NCI-H82 (cell line): ENCODE measurements at regions not wholly inside any gene's neighbourhood (a gene's known extent, or its start where the extent isn't known, plus 50 kb on each side); places are given as distances from the start of the nearest gene placed in this dataset.
"Not testable (repeated sequence)": the region's sequence is repeated elsewhere in the genome, so short reads cannot be mapped to it uniquely, and the experiment has no call there.

Experiments used
- DNase-seq: peaks from one replicate; lab custom pipeline; 2025; lab: John Stamatoyannopoulos, UW

- DNase-seq: peak; percentile 98
These were observed 159.5 kb downstream of the LY86 start for GRCh38 chr6:6748001-6748400.

DNA sequence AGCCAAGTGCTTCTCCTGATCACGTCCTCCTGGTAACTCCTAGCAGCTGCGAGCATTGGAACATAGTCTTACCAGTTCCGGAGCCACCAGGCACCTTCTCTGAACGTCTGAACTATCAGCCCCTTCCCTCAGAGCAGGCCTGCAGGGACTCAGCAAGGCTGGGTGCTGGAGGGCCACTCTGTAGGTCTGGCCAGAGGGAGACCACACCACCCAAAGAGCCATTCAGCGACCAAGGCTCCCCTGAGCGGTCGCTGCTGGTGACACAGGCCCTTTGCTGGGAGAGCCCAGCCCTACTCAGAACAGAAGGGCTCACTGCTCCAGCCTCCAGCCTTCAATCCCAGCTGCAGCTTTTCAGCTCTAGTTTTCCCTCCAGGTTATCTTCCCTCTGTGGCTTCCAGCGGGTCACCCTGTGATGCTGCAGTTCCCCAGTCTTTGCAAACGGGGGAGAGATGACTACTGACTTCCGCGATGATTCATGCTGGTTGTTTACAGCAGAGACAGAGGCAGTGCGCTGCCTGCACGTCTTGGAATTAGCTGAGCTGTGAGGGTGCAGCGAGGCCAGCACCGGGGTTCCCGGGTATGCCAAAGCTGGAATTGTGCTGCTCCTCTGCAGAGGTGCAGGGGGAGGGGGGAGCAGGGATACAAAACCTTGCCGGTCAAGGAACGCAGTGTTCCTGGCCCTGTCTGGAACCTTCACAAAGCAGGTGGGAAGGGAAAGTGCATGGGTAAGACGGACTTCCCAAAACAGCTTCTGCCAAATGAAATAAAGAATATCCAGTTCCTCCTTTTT, 161.4 kb downstream of the LY86 start:
- peak; percentile 69 for DNase-seq

GRCh38 chr6:6750594-6751265, 162.2 kb downstream of the LY86 start:
- DNase-seq: peak; percentile 34

DNA sequence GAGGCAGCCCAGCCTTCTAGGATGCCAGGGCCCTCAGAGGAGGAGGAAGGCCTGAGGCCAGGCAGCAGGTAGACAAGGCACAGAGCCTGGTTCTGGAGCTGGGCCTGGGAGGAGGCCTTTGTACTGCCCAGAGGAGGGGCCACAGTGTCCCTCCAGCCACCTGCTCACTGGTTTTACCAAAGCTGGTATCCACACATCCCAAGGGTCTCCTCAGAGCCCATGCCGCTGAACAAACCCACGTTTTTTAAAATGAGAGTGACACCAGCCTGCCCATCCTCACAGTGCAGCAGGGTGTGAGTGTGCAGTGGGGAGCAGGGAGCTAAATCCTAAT, 162.7 kb downstream of the LY86 start:
- DNase-seq: no peak

DNA sequence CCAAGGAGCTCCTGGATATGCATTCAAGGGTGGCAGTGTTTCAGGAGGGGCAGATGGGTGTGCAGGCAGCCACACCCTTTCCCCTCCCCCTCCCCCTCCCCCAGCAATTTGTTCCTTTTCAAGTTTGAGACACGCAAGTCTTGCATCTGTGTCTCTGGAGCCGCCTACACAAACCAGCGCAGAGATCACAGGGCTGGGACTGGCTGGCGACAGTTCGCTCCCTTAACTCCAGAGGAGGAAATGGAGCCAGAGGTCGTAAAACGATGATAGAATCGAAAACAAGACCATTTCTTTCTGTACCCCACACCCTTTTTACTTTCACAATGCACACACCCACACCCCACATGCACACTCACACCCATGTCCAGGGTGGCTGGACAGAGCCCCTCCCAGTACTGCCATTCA, 163.1 kb downstream of the LY86 start:
- peak; percentile 27 for DNase-seq

GRCh38 chr6:6752129-6752528, 163.6 kb downstream of the LY86 start:
- DNase-seq: no peak

DNA sequence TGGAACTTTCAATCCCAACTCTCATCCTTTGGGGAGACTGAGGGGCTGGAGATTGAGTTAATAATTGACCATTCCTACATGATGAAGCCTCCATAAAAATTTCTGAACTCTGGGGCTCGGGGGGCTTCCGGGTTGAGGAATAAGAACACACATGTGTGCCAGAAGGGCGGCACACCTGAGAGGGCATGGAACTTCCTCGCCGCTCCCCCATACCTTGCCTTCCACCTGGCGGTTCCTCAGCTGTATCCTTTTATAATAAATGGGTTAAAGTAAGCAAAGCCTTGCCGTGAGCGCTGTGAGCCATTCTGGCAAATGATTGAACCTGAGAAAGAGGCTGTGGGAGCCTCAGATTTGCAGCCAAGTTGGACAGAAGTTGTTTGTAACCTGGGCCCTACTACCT, 164.8 kb downstream of the LY86 start:
- DNase-seq: no peak

- DNase-seq: no peak
These were observed 168.0 kb downstream of the LY86 start for GRCh38 chr6:6756526-6756925.

GRCh38 chr6:6758546-6758914, 170.0 kb downstream of the LY86 start:
- no peak for DNase-seq

- peak; percentile 85 for DNase-seq
These were observed 170.6 kb downstream of the LY86 start for GRCh38 chr6:6758915-6759654.

- peak; percentile 56 for DNase-seq
These were observed 171.5 kb downstream of the LY86 start for GRCh38 chr6:6760002-6760401.

GRCh38 chr6:6762566-6762965, 174.0 kb downstream of the LY86 start:
- DNase-seq: not testable (repeated sequence)

GRCh38 chr6:6764764-6765434, 176.4 kb downstream of the LY86 start:
- DNase-seq: no peak

- DNase-seq: no peak
These were observed 177.8 kb downstream of the LY86 start for GRCh38 chr6:6766230-6766905.

GRCh38 chr6:6769466-6769865, 180.9 kb downstream of the LY86 start:
- DNase-seq: no peak

DNA sequence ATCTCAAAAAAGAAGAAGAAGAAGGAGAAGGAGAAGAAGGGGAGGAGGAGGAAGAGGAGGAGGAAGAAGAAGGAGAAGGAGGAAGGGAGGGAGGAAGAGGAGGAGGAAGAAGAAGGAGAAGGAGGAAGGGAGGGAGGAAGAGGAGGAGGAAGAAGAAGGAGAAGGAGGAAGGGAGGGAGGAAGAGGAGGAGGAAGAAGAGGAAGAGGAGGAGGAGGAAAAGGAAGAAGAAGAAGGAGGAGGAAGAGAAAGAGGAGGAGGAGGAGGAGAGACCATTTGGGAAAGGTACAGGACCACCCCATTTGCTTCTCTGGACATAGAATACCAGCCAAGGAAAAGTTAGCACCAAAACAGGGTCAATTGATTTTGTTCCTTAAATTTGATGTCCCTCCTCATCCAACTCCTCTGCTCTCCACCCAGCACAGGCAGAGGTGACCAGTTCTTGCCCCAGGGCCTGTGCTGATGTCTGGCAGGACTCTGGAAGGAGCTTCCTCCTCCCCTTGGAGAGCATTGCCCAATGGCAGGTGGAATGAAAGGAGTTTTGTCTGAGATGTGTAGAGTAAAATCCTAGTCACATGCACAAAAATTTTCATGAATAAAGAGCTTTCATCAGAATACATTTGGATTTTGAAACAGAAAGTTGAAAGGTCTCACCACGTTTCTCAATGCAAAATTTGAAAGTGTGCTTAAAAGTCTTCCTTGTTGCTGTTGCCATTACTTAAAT, 182.9 kb downstream of the LY86 start:
- no peak for DNase-seq

- peak; percentile 69 for DNase-seq
These were observed 183.4 kb downstream of the LY86 start for GRCh38 chr6:6771964-6772363.

GRCh38 chr6:6772751-6773150, 184.2 kb downstream of the LY86 start:
- DNase-seq: peak; percentile 63

DNA sequence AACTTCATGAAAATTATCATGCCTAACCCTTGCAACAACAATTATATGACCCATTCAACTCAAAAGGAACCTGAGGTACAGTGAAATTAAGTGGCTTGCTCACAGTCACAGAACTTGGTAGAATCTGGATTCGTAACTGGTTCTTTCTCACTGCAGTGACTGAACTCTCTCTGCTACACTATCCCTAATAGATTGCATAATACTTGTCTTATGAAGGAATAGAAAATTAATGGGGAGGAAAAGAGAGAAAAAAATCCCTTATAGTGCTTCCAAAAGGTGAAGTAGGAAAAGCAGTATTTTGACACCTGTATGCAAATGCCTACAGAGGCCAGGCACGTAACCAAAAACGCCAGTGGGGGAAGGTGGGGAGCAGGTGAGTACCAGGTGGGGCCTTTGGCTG, 186.6 kb downstream of the LY86 start:
- DNase-seq: no peak

DNA sequence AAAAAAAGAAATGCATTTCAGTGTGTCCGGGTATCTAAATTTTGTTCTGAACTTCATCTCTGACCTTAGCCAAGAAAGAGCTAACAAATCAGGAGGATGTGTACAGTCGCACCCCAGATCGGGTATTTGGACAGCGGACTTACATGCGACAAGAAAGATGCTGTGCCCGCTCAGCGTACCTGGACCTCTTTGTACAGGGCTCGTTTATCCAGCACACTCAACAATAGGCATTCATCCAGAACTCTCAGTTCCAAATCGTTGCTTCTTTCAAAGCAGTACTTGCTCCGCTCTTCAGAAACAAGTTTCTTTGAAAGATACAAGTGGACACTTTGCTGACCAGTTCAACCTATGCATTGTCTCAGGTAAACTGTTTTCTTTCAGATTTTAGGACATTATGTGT, 191.7 kb downstream of the LY86 start:
- DNase-seq: no peak

- peak; percentile 13 for DNase-seq
These were observed 192.8 kb downstream of the LY86 start for GRCh38 chr6:6781172-6781872.
